ENCODE measurements at regions not wholly inside any gene's neighbourhood (a gene's known extent, or its start where the extent isn't known, plus 50 kb on each side); places are given as distances from the start of the nearest gene placed in this dataset.
"Not testable (repeated sequence)": the region's sequence is repeated elsewhere in the genome, so short reads cannot be mapped to it uniquely, and the experiment has no call there.

- Histone ChIP-seq H3K4me1 (no peaks in the 10 kb centered on the region), H3K36me3 (ENCODE audit: insufficient read depth in 1 of 2, low read depth in 1 of 2) (no peaks in the 10 kb centered on the region), H3K27ac (no peak overlapping the region), H3K9me3 (peaks cover 15% of the 10 kb centered on the region), H3K27me3 (ENCODE audit: insufficient read depth in 3 of 3, low read length in 2 of 3) (no peaks in the 10 kb centered on the region), H3K4me3 (no peak overlapping the region)
- DNase-seq (no peak), ATAC-seq (no peak)
- 76 to 89% (median 87%) methylated on average over 4 of the region's 4 CpGs for WGBS, 3 donors
- intact Hi-C loops (cut with DNase I), result no loop called here
- TF ChIP-seq, protein P1, sequence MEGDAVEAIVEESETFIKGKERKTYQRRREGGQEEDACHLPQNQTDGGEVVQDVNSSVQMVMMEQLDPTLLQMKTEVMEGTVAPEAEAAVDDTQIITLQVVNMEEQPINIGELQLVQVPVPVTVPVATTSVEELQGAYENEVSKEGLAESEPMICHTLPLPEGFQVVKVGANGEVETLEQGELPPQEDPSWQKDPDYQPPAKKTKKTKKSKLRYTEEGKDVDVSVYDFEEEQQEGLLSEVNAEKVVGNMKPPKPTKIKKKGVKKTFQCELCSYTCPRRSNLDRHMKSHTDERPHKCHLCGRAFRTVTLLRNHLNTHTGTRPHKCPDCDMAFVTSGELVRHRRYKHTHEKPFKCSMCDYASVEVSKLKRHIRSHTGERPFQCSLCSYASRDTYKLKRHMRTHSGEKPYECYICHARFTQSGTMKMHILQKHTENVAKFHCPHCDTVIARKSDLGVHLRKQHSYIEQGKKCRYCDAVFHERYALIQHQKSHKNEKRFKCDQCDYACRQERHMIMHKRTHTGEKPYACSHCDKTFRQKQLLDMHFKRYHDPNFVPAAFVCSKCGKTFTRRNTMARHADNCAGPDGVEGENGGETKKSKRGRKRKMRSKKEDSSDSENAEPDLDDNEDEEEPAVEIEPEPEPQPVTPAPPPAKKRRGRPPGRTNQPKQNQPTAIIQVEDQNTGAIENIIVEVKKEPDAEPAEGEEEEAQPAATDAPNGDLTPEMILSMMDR (IDR thresholded peaks at IDR 0.05), result no peak
Observed at GRCh38 chr3:43843386-43843785, 152.6 kb downstream of the ABHD5 start.

- WGBS, 3 donors, result 64 to 74% (median 72%) methylated on average over 3 of the region's 3 CpGs
Observed at GRCh38 chr3:43844757-43845156, 154.0 kb downstream of the ABHD5 start.

DNA sequence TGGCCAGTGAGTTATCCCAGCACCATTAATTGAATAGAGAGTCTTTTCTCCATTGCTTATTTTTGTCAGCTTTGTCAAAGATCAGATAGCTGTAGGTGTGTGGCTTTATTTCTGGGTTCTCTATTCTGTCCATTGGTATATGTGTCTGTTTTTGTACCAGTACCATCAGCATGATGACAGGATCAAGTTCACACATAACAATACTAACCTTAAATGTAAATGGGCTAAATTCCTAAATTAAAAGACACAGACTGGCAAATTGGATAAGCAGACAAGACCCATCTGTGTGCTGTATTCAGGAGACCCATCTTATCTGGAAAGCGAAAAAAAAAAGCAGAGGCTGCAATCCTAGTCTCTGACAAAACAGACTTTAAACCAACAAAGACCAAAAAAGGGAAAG, 154.8 kb downstream of the ABHD5 start:
- DNase-seq; ATAC-seq; H3K27me3 ChIP-seq (ENCODE audit: insufficient read depth in 3 of 3, low read length in 2 of 3); H3K4me3 ChIP-seq; H3K27ac ChIP-seq; H3K4me1 ChIP-seq; intact Hi-C loops (cut with DNase I); H3K36me3 ChIP-seq (ENCODE audit: insufficient read depth in 1 of 2, low read depth in 1 of 2): not testable (repeated sequence)
- peaks cover 11% of the 10 kb centered on the region for H3K9me3 ChIP-seq
- WGBS, 3 donors, result 48 to 78% (median 64%) methylated on average over 1 of the region's 1 CpG

More at GRCh38 chr3:43844757-43845156, 154.0 kb downstream of the ABHD5 start:
- ATAC-seq, result no peak
- no peaks in the 10 kb centered on the region for H3K36me3 ChIP-seq (ENCODE audit: insufficient read depth in 1 of 2, low read depth in 1 of 2)
- H3K4me3 ChIP-seq, result no peak overlapping the region
- DNase-seq, result no peak
- H3K27ac ChIP-seq, result no peak overlapping the region
- no peaks in the 10 kb centered on the region for H3K27me3 ChIP-seq (ENCODE audit: insufficient read depth in 3 of 3, low read length in 2 of 3)
- H3K4me1 ChIP-seq, result no peaks in the 10 kb centered on the region
- intact Hi-C loops (cut with DNase I), result no loop called here
- TF ChIP-seq, protein P1 (IDR thresholded peaks at IDR 0.05), result no peak
- peaks cover 11% of the 10 kb centered on the region for H3K9me3 ChIP-seq

DNA sequence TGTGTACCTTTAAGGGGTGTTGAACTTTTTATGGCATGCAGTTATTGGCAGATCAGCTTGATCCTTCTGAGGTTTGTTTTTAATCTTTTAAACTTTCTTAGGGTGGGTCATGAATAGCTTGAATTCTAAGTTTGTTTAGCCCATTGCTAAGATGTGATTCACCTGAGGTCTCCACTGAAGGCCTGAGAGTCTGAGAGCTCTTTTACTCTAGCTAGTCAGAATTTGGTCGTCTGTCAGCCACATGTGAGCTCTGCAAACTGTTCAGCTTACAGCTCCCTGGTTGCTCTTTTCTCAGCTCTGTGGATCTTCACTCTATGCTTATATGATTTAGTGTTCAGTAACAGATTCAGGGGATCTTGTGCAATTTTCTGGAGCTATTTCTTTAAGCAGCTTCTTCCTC, 161.3 kb downstream of the ABHD5 start:
- Histone ChIP-seq H3K27me3 (ENCODE audit: insufficient read depth in 3 of 3, low read length in 2 of 3) (peaks cover 0 to 11% (median 4%) of the 10 kb centered on the region in 3 donors), H3K9me3 (peaks cover 7% of the 10 kb centered on the region), H3K4me3 (no peak overlapping the region), H3K27ac (no peak overlapping the region), H3K4me1 (no peaks in the 10 kb centered on the region), H3K36me3 (ENCODE audit: insufficient read depth in 1 of 2, low read depth in 1 of 2) (no peaks in the 10 kb centered on the region)
- TF ChIP-seq, protein P1 (IDR thresholded peaks at IDR 0.05), result no peak
- 14 to 21% (median 17%) methylated on average over 1 of the region's 1 CpG for whole genome bisulfite sequencing, 3 donors
- DNase-seq (no peak), ATAC-seq (no peak)
- intact Hi-C loops (cut with DNase I), result no loop called here

- intact Hi-C loops (cut with DNase I), result no loop called here
- Histone ChIP-seq H3K9me3 (no peaks in the 10 kb centered on the region), H3K4me3 (no peak overlapping the region), H3K27ac (no peak overlapping the region), H3K4me1 (no peaks in the 10 kb centered on the region), H3K36me3 (ENCODE audit: insufficient read depth in 1 of 2, low read depth in 1 of 2) (no peaks in the 10 kb centered on the region), H3K27me3 (ENCODE audit: insufficient read depth in 3 of 3, low read length in 2 of 3) (peaks cover 0 to 32% (median 6%) of the 10 kb centered on the region in 3 donors)
- TF ChIP-seq, protein P1 (IDR thresholded peaks at IDR 0.05), result no peak
- DNase-seq (no peak), ATAC-seq (no peak)
- WGBS, 3 donors, result 57 to 72% (median 60%) methylated on average over 2 of the region's 2 CpGs
Observed at GRCh38 chr3:43854283-43854682, 163.5 kb downstream of the ABHD5 start.

Measured in psoas muscle (tissue), 7 donors.